H9 (cell line): ENCODE measurements at regions not wholly inside any gene's neighbourhood (a gene's known extent, or its start where the extent isn't known, plus 50 kb on each side); places are given as distances from the start of the nearest gene placed in this dataset.

Experiments
- DNase-seq: peaks from one replicate; pipeline ENCODE4 v3.0.0-alpha.2; 2017
- H2AFZ ChIP-seq: one replicate; pipeline ENCODE4 v1.6.1; 2013; ENCODE audit warnings: mild to moderate bottlenecking, low read length, control low read depth, moderate library complexity
- H2AK5ac ChIP-seq: 2 replicates; pipeline ENCODE4 v1.6.1; 2013; ENCODE audit warnings: low read length, control low read depth, mixed read lengths; ENCODE audit not compliant: insufficient read length
- H2BK120ac ChIP-seq: one replicate; pipeline ENCODE4 v1.6.1; 2013; ENCODE audit warnings: low read depth, mild to moderate bottlenecking, low read length, control low read depth, inconsistent platforms; ENCODE audit not compliant: poor library complexity, severe bottlenecking
- H2BK12ac ChIP-seq: 2 replicates; pipeline ENCODE4 v1.6.1; 2013; ENCODE audit warnings: low read length, control low read depth, mixed read lengths, low read depth; ENCODE audit not compliant: insufficient read length
- H2BK15ac ChIP-seq: 2 replicates; pipeline ENCODE4 v1.6.1; 2013; ENCODE audit warnings: low read depth, low read length, control low read depth
- H2BK20ac ChIP-seq: one replicate; pipeline ENCODE4 v1.6.1; 2013; ENCODE audit warnings: low read depth, mild to moderate bottlenecking, low read length, control low read depth, inconsistent platforms; ENCODE audit not compliant: poor library complexity, severe bottlenecking
- H2BK5ac ChIP-seq: 2 replicates; pipeline ENCODE4 v1.6.1; 2013; ENCODE audit warnings: low read length, control low read depth, mixed read lengths; ENCODE audit not compliant: insufficient read length
- H3K14ac ChIP-seq: 2 replicates; pipeline ENCODE4 v1.6.1; 2013; ENCODE audit warnings: low read length, control low read depth; ENCODE audit not compliant: insufficient read depth
- H3K18ac ChIP-seq: 2 replicates; pipeline ENCODE4 v1.6.1; 2013; ENCODE audit warnings: low read depth, mild to moderate bottlenecking, mixed read lengths, low read length, control low read depth; ENCODE audit not compliant: insufficient read length
- H3K23ac ChIP-seq: 2 replicates; pipeline ENCODE4 v1.6.1; 2013; ENCODE audit warnings: low read length, control low read depth, mixed read lengths, low read depth; ENCODE audit not compliant: insufficient read length
- H3K23me2 ChIP-seq: 2 replicates; pipeline ENCODE4 v1.6.1; 2013; ENCODE audit warnings: low read depth, mild to moderate bottlenecking, mixed read lengths, low read length, control low read depth; ENCODE audit not compliant: insufficient read length, poor library complexity, severe bottlenecking
- H3K27ac ChIP-seq: 2 replicates; pipeline ENCODE4 v1.5.1; 2013; ENCODE audit warnings: low read length, control low read depth, mixed read lengths, low read depth; ENCODE audit not compliant: insufficient read length
- H3K27me3 ChIP-seq: 2 replicates; pipeline ENCODE4 v1.6.1; 2013; ENCODE audit warnings: low read length, control low read depth, inconsistent platforms; ENCODE audit not compliant: insufficient read depth
- H3K4ac ChIP-seq: 2 replicates; pipeline ENCODE4 v1.6.1; 2013; ENCODE audit warnings: low read depth, mild to moderate bottlenecking, control low read depth, inconsistent platforms, low read length, moderate library complexity
- H3K4me1 ChIP-seq: 2 replicates; pipeline ENCODE4 v1.6.1; 2013; ENCODE audit warnings: low read length, control low read depth, inconsistent platforms; ENCODE audit not compliant: insufficient read depth
- H3K4me2 ChIP-seq: 2 replicates; pipeline ENCODE4 v1.6.1; 2013; ENCODE audit warnings: low read length, control low read depth, mixed read lengths; ENCODE audit not compliant: insufficient read length, insufficient read depth
- H3K56ac ChIP-seq: 2 replicates; pipeline ENCODE4 v1.6.1; 2013; ENCODE audit warnings: low read depth, mild to moderate bottlenecking, mixed read lengths, low read length, control low read depth; ENCODE audit not compliant: insufficient read length
- H3K79me1 ChIP-seq: 2 replicates; pipeline ENCODE4 v1.6.1; 2013; ENCODE audit warnings: low read depth, mild to moderate bottlenecking, moderate library complexity, low read length, control low read depth, inconsistent platforms; ENCODE audit not compliant: insufficient read depth, poor library complexity, severe bottlenecking
- H3K79me2 ChIP-seq: 2 replicates; pipeline ENCODE4 v1.6.1; 2013; ENCODE audit warnings: low read length, control low read depth, inconsistent platforms; ENCODE audit not compliant: insufficient read depth
- H3K9ac ChIP-seq: 2 replicates; pipeline ENCODE4 v1.6.1; 2013; ENCODE audit warnings: low read length, control low read depth, mixed read lengths; ENCODE audit not compliant: insufficient read length; ENCODE audit errors: extremely low read depth
- H3K9me3 ChIP-seq: one replicate; pipeline ENCODE4 v1.6.1; 2013; ENCODE audit warnings: low read depth, low read length, inconsistent platforms; ENCODE audit not compliant: control insufficient read depth
- H3T11ph ChIP-seq: one replicate; pipeline ENCODE4 v1.6.1; 2013; ENCODE audit warnings: mild to moderate bottlenecking, low read length, control low read depth, inconsistent platforms
- H4K20me1 ChIP-seq: one replicate; pipeline ENCODE4 v1.6.1; 2013; ENCODE audit not compliant: control insufficient read depth, insufficient read length, insufficient read depth
- H4K5ac ChIP-seq: 2 replicates; pipeline ENCODE4 v1.6.1; 2013; ENCODE audit warnings: low read depth, mild to moderate bottlenecking, mixed read lengths, low read length, control low read depth; ENCODE audit not compliant: insufficient read length
- H4K8ac ChIP-seq: replicated peaks from 2 replicates; pipeline ENCODE4 v1.6.1; 2013; ENCODE audit warnings: low read length, control low read depth, mixed read lengths, low read depth; ENCODE audit not compliant: insufficient read length
- H4K91ac ChIP-seq: 2 replicates; pipeline ENCODE4 v1.6.1; 2013; ENCODE audit warnings: low read depth, mild to moderate bottlenecking, moderate library complexity, mixed read lengths, low read length, control low read depth; ENCODE audit not compliant: insufficient read length
- H3K27ac Mint-ChIP-seq, 3 experiments: 2 replicates in 2 of 3; 3 replicates in 1 of 3; pipeline ENCODE4 v1.8.0; 2020 to 2021; ENCODE audit warnings: mixed read lengths in 3 of 3, mild to moderate bottlenecking in 1 of 3, moderate library complexity in 1 of 3
- H3K27me3 Mint-ChIP-seq: 2 replicates; pipeline ENCODE4 v1.8.0; 2021; ENCODE audit warnings: low read depth, mild to moderate bottlenecking, moderate library complexity, mixed read lengths
- H3K36me3 Mint-ChIP-seq, 3 experiments: 2 replicates in 2 of 3; 3 replicates in 1 of 3; pipeline ENCODE4 v1.8.0; 2020 to 2021; ENCODE audit warnings: low read depth in 3 of 3, mixed read lengths in 3 of 3; ENCODE audit not compliant: insufficient read depth in 1 of 3
- H3K4me1 Mint-ChIP-seq, 2 experiments: 2 replicates each; pipeline ENCODE4 v1.8.0; 2020; ENCODE audit warnings: mixed read lengths in 2 of 2
- H3K4me3 Mint-ChIP-seq, 2 experiments: 2 replicates in 1 of 2; 3 replicates in 1 of 2; pipeline ENCODE4 v1.8.0; 2020 to 2021; ENCODE audit warnings: mild to moderate bottlenecking in 2 of 2, mixed read lengths in 2 of 2, moderate library complexity in 1 of 2
- H3K9me3 Mint-ChIP-seq, 2 experiments: 2 replicates in 1 of 2; 3 replicates in 1 of 2; pipeline ENCODE4 v1.8.0; 2020; ENCODE audit warnings: mild to moderate bottlenecking in 2 of 2, mixed read lengths in 2 of 2, moderate library complexity in 1 of 2
- WGBS: extraction: QIAGEN DNeasy Blood & Tissue Kit; methylation state at CpG from one replicate; pipeline ENCODE4 v1.1.7; 2013; ENCODE audit warnings: missing lambda C conversion rate, low lambda C conversion rate, mixed read lengths; ENCODE audit not compliant: insufficient read length; ENCODE audit errors: extremely low coverage; 5-methylcytosine and 5-hydroxymethylcytosine counted together
- TF ChIP-seq, protein P1 (sequence below): fragments of 200-600 bp; sonication (generic); conservative IDR thresholded peaks from 3 replicates; pipeline ENCODE4 v1.8.0; 2021; ENCODE audit warnings: antibody characterized with exemption, mild to moderate bottlenecking

DNA sequence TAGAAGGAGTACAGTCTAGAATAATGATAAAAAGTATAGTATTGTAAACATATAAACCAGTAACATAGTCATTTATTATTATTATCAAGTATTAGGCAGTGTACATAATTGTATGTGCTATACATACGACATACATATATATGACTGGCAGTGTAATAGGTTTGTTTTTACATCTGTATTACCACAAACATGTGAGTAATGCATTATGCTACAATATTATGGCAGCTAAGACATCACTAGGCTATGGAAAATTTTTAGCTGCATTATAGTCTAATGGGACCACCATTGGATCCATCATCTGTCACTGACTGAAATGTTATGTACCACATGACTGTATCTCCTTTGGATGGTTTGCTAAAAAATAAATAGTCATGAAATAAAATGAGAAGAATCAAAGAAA lies 530.0 kb downstream of the PRR16 start:
- H3K9ac ChIP-seq, result no peak overlapping the region
- no peaks in the 10 kb centered on the region for H3K9me3 ChIP-seq
- no CpG with 5 or more reads among the region's 1 CpG for WGBS
- H3K27ac ChIP-seq, result no peak overlapping the region
- no peak overlapping the region for H2AFZ ChIP-seq
- H2BK5ac ChIP-seq, result no peak overlapping the region
- H3K9me3 Mint-ChIP-seq, result no peaks in the 10 kb centered on the region
- no peak overlapping the region for H2BK20ac ChIP-seq
- no peaks in the 10 kb centered on the region for H4K20me1 ChIP-seq
- H2BK120ac ChIP-seq, result no peak overlapping the region
- no peak overlapping the region for H3K4ac ChIP-seq
- H4K5ac ChIP-seq, result no peak overlapping the region
- H3K23ac ChIP-seq, result no peak overlapping the region
- H3K14ac ChIP-seq, result no peak overlapping the region
- H3K79me1 ChIP-seq, result no peaks in the 10 kb centered on the region
- H3K4me1 Mint-ChIP-seq, result no peaks in the 10 kb centered on the region
- no peaks in the 10 kb centered on the region for H3K27me3 Mint-ChIP-seq
- no peaks in the 10 kb centered on the region for H3K23me2 ChIP-seq
- H3K36me3 Mint-ChIP-seq, result no peaks in the 10 kb centered on the region
- no peak overlapping the region for H3T11ph ChIP-seq
- no peak overlapping the region for H4K91ac ChIP-seq
- H4K8ac ChIP-seq, result no peak overlapping the region
- H2BK12ac ChIP-seq, result no peak overlapping the region
- no peak overlapping the region for H3K18ac ChIP-seq
- no peak for DNase-seq
- H3K79me2 ChIP-seq, result no peaks in the 10 kb centered on the region
- H3K27me3 ChIP-seq, result no peaks in the 10 kb centered on the region
- no peak overlapping the region for H3K4me2 ChIP-seq
- H2BK15ac ChIP-seq, result no peak overlapping the region
- TF ChIP-seq, protein P1, sequence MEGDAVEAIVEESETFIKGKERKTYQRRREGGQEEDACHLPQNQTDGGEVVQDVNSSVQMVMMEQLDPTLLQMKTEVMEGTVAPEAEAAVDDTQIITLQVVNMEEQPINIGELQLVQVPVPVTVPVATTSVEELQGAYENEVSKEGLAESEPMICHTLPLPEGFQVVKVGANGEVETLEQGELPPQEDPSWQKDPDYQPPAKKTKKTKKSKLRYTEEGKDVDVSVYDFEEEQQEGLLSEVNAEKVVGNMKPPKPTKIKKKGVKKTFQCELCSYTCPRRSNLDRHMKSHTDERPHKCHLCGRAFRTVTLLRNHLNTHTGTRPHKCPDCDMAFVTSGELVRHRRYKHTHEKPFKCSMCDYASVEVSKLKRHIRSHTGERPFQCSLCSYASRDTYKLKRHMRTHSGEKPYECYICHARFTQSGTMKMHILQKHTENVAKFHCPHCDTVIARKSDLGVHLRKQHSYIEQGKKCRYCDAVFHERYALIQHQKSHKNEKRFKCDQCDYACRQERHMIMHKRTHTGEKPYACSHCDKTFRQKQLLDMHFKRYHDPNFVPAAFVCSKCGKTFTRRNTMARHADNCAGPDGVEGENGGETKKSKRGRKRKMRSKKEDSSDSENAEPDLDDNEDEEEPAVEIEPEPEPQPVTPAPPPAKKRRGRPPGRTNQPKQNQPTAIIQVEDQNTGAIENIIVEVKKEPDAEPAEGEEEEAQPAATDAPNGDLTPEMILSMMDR, result no peak
- no peak overlapping the region for H3K27ac Mint-ChIP-seq
- no peak overlapping the region for H3K56ac ChIP-seq
- H2AK5ac ChIP-seq, result no peak overlapping the region
- H3K4me3 Mint-ChIP-seq, result no peak overlapping the region
- H3K4me1 ChIP-seq, result no peaks in the 10 kb centered on the region
